Medulla oblongata (tissue), 1 donor: ENCODE measurements at regions not wholly inside any gene's neighbourhood (a gene's known extent, or its start where the extent isn't known, plus 50 kb on each side); places are given as distances from the start of the nearest gene placed in this dataset.
A peak's percentile ranks its signal among the peaks of the same experiment; 100 is the strongest.

Experiments used
- DNase-seq: peaks from one replicate; pipeline ENCODE4 v3.0.0-alpha.2; 2015; ENCODE audit errors: extremely low spot score

DNA sequence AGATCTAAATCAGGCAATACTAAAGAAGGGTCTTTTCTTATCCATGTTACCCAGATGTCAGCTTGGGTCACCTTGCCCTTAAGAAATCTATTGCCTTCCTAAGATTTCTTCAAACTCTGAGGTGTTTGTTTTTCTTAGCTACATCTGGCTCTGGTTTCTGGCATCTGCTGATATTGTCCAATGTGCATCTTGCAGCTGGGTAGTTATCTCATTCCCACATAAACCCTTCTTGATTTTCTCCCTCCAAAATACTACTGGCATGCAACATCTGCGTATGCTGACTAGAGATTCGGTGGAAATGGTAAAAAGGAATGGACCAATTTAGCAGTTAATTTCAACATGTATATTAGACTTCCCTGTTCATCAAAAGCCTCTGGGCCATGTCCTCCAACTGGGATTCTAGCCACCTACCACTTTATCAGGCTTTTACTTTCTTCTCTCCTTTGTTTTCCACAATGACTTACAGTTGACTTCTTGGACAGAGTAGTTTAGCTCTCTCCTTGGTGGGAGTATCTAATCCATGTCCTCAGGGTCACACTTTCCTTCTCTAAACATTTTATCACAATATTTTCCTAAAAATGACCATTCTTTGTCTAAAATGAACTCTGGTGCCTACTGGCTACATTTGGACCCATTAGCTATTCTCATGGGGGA lies 324.8 kb upstream of the FAR2 start:
- no peak for DNase-seq

DNA sequence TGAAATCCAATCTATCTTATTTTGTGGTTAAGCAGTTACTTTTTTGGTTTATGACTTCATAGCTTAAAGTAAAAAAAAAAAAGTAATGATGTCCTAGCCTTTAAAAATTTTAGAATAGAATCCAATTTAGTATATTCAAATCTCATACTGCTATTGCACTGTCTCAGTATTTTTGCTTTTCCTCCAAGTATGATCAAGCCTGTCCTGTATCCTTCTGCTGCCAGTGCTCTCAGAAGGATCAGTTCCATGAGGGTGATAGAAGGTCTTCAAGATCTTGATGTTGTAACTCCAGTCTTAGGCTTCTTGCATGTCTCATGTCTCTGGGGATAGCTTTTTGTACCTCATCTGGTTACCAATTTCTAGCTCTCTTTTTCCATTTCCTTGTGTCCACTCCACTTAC lies 324.2 kb upstream of the FAR2 start:
- DNase-seq = no peak

DNA sequence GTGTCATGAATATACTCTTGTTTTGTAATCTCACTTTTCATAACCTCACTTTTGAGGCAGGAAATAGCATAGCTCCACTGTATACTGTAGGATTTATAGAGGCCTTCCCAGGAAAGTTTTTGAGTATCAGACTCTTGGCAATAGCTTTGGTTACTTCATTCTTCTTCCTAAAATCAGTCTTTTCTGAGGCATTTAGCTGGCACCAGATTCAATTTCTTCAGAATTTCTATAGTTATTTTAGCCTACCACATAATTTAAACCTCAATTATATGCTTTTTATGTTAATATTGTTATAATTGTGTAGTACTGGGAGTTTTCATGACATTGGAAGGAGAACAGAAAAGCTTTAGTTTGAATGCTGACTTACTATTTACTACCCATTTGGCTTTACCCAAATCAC lies 322.3 kb upstream of the FAR2 start:
- DNase-seq = no peak

DNA sequence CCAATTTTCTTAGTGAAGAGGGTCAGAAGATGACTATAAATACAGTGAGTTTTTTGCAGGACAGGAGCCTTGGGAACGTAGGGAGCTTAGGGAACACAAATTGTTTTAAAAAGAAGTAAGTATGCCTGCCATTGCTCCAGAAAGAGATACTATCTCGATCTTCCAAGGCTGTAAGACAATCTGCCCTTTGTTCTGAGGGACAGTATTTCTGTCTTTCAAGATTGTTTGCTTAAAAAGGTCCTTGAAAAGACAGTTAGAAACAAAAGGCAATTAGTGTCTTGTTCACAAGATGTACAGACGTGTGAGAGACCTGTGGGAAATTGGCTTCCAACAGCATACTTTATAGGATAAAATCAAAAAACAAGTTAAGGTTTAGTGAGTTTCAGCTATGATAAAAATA lies 321.2 kb upstream of the FAR2 start:
- no peak for DNase-seq

DNA sequence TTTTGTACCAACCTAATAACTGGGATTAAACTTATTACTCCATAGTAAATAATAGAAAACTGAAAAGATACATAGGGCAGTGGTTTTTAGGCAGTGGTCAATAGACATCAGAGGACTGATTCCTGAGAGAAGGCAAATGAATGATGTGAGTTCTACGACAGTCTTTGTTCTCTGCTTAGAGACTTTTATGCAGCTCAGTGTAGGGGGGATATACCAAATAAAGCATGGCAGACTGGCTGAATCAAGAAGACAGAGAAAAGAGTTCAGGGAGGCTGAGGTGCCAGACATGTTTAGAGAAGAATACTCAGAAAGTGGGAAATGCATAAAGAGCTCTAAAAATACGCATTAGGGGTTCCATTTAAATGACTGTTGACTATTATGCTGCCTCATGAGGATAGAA lies 320.8 kb upstream of the FAR2 start:
- no peak for DNase-seq

DNA sequence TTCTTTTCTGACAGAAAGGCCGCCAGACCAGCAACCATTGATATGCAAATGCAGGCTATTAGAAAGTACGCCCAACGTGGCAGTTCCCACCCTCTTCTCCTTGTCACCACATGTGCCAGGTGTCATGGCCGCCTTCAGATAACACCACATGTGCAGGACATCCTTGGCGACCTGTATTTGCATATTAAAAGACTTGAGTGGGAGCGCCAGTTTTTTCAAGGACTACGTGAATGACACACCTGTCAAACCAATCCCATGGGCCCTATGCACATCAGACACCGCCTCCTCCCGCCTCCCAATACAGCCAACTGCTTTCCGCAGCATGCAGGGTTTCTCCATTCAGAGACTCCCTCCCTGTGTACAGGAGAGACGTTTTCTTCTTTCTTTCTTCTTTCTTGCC lies 318.6 kb upstream of the FAR2 start:
- DNase-seq = no peak

DNA sequence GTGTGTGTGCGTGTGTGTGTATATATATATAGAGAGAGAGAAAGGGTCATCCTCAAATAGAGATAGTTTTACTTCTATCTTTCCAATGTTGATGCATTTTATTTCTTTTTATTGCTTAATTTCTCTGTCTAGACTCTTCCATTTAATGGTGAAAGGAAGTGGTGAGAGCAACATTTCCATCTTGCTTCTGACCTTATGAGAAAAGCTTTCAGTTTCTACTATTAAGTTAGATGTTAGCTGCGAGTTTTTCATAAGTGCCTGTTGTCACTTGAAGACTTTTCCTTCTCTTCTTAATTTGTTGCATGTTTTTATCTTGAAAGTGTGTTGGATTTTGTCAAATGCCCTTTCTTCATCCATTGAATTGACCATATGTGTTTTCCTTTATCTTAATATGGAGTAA lies 304.4 kb upstream of the FAR2 start:
- DNase-seq = no peak

DNA sequence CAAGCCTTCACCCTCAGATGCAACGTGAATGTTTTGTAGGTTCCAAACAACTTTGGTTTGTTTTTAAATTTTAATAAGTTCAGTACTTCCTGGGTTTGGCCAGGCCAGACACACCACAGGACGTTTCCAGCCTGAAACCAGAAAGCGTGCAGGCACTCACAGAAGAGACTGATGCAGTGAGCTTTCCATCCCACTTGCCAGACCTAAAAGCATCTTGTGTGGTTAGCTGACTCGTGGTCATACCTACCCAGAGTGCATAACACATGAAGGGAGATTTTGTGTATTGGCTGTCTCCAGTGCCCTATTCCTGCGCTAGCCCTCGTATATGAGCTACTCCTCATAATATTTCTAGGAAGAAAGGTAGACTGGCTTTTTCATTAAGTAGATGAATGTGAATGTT lies 297.3 kb upstream of the FAR2 start:
- no peak for DNase-seq

DNA sequence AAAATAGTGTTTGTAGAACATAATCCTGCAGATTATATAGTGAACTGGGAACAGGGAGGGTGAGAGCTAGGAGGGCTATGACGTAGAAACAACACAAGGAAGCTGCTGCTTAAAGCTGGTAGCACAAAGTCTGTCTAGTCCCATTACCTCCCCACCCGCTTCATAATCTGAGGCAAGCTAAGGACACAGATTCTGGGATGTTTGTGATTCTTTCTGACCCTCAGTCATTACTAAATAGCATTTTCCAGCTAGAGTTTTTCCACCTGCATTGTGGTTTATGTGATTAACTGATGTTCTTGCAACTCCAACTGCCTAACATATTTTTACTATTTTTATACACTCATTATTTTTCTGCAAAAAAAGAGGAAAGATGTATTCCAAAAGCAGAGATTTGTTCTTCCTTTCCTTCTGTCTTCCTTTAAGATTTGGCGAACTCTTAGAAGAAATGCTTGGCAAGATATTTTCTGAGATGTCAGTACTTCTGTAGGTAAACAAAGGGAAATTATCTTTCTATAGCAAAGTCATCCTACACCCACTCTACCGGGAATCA lies 293.2 kb upstream of the FAR2 start:
- no peak for DNase-seq

DNA sequence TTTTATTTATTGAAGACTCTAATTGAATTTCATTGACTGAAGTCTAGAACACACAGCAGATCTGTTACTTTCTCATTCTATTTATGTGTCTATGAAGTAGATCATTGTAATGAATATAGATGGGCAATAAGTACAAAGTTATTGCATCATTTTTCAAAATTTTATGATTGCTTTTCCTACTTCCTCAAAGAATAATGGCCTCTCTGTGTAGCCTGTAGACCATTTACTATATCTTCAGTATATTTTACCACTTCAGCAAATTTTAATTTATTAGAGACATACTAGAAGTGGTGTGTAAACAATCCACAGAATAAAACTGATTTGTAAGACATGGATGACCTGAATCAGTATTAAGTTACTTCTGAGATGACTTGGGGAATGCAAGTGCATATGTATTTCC lies 291.7 kb upstream of the FAR2 start:
- no peak for DNase-seq

DNA sequence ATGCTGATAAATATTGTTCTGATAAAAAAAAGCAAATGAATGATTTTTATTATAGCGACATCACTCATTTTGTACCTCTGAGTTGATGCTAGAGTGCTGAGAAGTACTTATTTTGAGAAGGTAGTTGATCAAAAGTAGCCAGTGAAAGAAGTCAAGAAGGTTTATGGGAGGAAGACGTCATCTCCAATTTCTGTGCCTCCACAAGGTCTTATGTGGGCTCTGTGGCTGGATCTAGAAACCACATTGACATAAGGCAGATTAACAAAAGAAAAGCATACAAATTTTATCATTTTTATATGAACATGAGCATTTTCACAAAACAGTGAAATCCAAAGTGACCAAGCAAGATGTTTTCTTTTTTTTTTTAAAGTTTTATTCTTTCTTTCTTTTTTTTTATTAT lies 289.5 kb upstream of the FAR2 start:
- no peak for DNase-seq

DNA sequence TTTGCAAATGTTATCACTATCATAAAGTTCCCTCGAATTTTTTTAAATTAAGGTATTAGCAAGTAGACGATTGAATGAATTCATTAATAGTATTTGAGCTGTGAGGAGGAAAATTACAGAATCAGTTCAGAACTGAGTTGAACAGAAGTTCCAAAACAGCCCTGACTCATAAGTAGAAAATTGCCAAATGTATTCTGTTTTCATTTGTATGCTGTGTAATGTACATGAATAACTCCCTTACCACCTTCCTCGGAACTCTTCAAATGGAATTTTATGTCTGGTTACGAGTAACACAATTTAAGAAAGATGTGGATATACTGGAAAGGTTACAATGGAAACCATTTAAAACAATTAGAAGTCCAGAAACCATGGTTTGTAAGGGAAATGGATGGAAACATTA lies 283.3 kb upstream of the FAR2 start:
- no peak for DNase-seq

DNA sequence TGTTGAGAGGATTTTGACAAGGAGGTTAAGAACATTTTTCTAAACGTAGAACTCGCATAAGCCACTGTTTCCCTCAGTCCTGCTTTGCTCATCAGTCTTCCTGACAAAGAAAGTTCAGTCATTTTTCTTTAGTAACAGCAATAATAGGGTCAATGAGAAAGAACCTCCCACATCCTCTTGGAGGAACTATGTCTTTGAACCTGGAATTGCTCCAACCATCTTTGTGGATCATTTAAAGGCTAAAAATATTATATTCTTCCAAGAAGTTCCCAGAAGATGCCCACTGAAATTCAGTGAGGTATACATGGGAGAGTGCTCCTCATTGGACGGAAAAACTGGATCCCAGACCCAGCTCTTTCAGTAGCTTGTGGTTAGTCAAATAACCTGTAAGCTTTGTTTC lies 282.8 kb upstream of the FAR2 start:
- no peak for DNase-seq

DNA sequence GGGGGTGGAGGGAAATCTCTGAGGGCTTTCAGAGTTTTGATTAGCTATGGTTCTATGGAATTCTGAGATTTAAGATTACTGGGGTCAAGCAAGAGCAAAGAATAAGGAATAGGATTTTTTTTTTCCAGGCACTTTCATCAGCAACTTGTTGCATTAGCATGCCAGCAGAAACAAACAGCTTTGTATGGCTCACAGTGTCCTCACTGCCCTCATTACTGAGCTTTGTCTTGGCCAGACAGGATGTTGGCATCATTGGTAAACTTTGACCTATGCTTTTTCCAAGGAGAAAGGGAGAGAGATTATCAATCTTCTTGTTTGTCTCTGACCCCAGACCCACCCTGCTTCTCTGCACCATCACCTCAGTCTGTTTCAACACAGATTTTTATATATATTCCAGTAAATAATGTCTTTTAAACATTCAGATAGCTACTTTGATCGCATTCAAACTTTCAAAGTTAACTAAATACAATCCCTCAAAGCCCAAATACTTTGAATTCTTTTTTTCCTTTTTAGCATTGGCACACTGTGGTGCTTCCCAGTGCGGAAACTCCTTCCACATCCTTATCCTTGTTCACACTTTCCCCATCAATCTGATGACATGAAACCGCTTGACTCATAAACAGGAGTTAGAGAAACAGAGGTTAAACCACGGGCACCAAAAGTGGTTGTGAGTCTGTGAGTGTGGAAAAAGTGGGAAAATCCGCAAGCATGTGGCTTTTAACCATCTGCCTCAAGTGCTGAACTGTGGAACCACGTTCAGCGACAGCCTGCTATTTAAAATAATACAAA lies 282.2 kb upstream of the FAR2 start:
- peak; percentile 50 for DNase-seq

DNA sequence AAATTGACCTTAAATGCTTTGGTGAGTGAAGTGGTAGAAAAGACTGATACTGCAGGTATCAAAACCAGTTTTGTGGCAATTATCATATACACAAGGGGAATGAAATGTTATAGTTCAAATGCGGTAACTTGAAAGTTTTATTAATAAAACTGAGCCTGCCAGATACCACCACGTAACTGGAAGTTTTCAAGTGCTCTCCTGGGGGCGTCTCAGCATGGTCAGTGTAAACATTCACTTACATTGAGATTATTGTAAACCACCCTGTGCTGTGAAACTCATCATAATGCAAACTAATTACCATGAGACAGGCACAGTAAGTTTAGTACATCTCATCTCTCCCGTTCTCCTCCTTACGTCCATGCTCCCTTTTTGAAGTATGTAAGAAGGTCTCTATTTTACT lies 280.7 kb upstream of the FAR2 start:
- DNase-seq = no peak

DNA sequence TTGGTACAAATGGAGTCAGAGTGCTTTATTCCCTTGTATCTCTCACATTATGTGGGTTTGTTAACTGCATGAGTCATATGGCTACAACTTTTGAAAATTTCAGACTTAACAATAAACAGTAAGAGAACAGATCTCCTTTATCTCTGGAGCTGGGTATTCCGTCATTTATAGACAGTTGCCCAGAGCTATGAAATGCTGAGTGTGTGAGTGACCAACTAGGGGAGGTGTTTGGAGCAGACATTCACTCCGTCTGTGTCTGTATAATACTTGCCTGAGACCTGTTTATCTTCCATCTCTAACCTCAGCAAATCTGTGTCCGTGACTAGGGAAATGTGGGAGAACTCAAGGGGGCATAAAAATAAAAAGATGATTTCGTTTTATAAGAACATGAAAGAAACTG lies 279.9 kb upstream of the FAR2 start:
- peak; percentile 61 for DNase-seq

DNA sequence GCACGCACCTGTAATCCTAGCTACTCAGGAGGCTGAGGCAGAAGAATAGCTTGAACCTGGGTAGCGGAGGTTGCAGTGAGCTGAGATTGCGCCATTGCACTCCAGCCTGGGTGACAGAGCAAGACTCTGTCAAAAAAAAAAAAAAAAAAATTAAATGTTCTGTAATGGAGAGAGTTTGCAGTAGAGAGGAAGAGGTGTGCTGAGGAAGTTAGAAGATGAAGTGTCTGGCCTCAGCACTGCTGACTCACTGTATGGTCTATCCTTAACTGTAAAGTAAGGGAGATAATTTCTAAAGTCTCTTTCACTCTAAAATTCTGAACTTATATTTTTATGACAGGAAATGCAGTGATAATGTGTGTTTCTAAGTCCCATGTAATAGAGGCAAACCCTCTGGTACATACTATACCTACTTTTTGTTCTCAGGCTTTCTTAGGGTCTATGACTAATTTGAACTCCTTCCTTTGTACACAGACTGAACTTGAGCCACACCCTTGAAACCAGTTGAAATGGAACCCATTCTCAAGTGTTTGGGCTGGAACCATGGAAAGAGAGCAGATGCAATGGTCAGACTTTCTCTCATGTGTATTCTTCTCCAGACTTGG lies 278.1 kb upstream of the FAR2 start:
- DNase-seq = no peak

DNA sequence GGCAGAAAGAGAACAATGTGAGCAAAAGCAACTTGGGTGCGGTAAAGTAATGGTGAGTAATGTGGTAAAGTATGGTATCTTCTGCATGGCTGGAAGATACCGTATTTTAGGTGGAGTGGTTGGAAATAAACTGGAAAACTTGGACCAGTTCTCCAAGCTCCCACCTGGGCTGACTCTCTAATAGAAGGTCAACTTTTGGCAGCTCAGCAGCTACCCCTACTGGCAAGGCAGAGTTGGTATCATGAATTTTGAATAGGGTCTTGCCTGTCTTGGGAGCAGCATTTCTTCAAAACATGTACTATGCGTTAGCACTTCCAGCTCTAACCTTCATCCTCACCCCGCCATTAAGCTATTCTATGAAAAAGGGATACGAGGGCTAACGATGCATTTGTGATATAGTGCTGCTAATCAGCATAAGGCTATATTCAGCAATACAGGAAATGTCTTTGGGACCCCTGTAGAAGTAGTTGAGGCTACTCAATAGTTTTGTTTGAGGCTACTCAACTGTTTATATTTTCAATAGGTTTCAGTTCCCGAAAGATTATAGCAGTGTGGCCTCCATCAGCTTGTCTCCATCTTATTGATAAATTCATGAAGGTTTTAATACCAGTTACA lies 276.3 kb upstream of the FAR2 start:
- peak; percentile 65 for DNase-seq

DNA sequence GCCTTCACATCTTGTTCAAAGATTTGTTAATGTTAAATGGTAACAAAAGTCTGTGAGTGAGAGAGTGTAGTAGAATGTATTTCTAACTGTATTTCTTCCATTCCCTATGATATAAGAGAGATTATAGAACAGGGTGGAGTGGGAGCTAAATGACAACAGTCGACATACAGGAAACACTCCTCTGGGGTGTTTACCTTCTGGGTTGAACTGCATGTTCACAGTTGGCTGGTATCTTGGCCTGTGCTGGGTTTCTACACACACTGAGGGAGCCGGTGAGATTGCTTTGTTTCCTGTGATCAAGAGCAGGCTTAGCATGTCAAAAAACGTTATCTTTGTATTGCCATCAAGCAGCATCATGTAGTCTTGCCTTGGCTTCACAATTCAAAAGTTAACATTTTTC lies 274.3 kb upstream of the FAR2 start:
- no peak for DNase-seq

DNA sequence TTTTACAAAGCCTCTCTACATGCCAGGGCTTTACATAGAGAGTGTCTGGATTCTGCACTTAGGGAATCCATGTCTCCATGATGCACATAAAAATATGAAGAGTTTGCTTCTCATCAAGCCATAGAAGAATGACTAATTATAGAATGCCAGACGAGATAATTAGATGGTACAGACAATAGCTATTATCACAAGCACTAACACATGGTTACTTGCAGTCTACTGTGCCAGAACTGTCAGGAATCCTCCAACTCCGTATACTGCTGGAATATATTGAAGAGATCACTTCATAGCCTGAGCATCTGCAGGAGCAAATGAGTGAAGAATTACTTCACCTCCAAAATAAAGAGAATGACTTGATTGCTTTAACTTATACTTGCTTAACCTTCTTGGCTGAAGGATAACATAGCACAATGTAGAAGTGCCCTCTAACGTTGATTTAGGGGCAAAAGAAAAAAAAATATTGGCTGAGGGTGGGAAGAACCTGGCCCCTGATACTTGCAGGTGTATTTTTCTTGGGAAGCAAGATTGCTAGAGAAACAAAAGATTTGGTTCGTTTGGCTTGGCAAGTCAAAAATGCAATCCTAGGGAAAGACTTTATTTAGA lies 272.8 kb upstream of the FAR2 start:
- no peak for DNase-seq

DNA sequence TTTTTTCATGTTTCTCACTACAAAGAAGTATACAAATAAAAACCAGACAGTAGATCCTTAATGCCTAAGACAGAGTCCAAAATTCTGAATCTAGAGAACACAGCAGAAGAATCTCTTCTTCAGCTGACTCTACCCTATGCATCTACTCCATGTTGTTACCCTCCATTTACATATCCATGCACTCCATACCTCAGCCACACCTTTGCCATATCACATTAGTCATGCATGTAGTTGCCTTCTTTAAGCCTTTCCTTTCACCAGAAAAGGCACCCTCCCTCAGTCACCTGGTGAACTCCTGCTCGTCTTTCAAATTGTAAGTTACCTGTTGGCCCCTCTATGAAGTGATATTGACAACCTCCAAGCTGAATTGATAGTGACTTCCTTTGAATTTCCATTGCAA lies 271.2 kb upstream of the FAR2 start:
- DNase-seq = no peak

DNA sequence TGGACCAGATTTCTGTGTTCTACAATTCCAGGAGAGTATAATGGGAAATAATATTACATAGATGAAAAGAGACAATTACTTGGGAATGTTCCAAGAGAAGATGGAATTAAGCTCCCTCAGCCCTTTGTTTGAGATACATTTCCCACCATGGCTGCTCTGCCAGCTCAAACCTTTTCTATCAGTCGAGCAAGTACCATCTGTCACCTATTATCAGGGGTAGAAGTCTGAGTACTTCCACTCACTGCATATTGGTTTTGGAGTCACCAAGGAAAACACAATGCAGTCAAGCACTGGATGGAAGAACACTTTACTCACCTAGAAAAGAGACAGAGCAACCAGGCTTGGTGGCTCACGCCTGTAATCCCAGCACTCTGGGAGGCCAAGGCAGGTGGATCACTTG lies 270.4 kb upstream of the FAR2 start:
- DNase-seq = no peak
